ENCODE measurements at regions not wholly inside any gene's neighbourhood (a gene's known extent, or its start where the extent isn't known, plus 50 kb on each side); places are given as distances from the start of the nearest gene placed in this dataset.
"Not testable (repeated sequence)": the region's sequence is repeated elsewhere in the genome, so short reads cannot be mapped to it uniquely, and the experiment has no call there.

DNA sequence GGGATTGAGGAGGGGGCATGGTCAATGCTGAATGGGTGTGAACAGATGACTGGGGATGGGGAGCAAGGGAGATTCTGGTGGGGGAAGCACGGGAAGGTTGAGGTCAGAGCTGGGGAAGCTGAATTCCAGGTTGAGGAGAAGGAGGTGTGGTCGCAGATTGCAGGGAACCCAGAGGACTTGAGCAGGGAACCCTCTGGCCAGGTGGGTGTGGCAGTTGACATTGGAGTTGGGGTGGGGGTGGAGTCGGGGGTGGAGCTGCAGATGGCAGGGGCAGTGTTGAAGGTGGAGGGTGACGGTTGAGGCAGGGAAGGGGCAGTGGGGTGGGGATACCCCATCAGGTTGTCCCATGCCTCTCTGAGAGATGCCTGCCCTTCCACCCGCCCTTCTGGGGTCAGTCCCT, 94.7 kb downstream of the WTIP start:
- Histone ChIP-seq H3K4me3 (no peak overlapping the region), H3K27ac (replicated peaks) (no peak overlapping the region), H3K9me3 (replicated peaks) (peaks cover 7% of the 10 kb centered on the region), H3K27me3 (ENCODE audit: low read depth) (peaks cover 18% of the 10 kb centered on the region), H3K4me1 (peaks cover 7% of the 10 kb centered on the region), H3K36me3 (no peaks in the 10 kb centered on the region)
- DNase-seq = no peak
- TF ChIP-seq, protein P1, sequence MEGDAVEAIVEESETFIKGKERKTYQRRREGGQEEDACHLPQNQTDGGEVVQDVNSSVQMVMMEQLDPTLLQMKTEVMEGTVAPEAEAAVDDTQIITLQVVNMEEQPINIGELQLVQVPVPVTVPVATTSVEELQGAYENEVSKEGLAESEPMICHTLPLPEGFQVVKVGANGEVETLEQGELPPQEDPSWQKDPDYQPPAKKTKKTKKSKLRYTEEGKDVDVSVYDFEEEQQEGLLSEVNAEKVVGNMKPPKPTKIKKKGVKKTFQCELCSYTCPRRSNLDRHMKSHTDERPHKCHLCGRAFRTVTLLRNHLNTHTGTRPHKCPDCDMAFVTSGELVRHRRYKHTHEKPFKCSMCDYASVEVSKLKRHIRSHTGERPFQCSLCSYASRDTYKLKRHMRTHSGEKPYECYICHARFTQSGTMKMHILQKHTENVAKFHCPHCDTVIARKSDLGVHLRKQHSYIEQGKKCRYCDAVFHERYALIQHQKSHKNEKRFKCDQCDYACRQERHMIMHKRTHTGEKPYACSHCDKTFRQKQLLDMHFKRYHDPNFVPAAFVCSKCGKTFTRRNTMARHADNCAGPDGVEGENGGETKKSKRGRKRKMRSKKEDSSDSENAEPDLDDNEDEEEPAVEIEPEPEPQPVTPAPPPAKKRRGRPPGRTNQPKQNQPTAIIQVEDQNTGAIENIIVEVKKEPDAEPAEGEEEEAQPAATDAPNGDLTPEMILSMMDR (IDR thresholded peaks at IDR 0.05; ENCODE audit: borderline replicate concordance) = no peak
- intact Hi-C loops (cut with micrococcal nuclease) = no loop called here

DNA sequence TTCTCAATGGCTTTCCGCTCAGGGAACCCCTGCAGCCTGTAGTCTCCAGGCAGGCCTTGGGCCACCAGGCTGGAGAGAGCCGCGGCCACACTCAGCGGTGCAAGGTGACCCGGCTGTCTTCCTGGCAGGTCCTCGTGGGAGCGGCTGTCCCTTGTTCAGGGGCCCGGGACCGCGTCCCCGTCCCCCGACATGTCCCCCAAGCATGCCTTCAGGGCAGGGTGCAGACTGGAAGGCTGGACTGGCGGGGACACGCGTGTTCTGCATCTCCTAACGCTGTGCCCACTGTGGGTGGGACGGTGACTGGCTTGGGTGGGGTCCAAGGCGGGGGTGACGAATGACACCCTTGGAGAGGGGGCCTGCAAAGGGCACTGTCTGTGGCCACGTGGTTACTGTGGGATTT, 93.6 kb downstream of the WTIP start:
- TF ChIP-seq, protein P1 (IDR thresholded peaks at IDR 0.05; ENCODE audit: borderline replicate concordance) = no peak
- intact Hi-C loops (cut with micrococcal nuclease) = no loop called here
- no peak overlapping the region for H3K4me3 ChIP-seq
- DNase-seq = no peak
- no peak overlapping the region for H3K27ac ChIP-seq (replicated peaks)
- peaks cover 7% of the 10 kb centered on the region for H3K4me1 ChIP-seq
- H3K36me3 ChIP-seq = no peaks in the 10 kb centered on the region
- H3K9me3 ChIP-seq (replicated peaks) = peaks cover 17% of the 10 kb centered on the region
- peaks cover 18% of the 10 kb centered on the region for H3K27me3 ChIP-seq (ENCODE audit: low read depth)

DNA sequence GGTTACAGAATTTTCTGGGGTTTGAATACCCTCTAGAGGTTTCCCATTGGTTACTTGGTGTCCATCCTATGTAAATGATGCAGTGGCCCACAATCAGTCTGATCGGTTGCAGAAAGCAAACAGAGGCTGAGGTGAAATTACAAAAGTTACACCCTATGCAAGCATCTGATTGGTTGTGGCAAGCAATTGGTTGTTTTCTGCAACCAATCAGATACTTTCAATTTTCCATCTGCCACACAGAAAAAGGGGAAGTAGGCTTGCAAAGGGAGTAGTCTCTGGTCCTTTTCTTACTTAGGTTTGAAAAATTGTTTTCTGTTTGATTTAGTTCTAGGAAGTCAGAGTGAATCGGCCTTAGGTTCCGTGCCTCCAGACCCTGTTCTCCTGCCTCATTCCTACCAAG, 93.1 kb downstream of the WTIP start:
- TF ChIP-seq, protein P1 (IDR thresholded peaks at IDR 0.05; ENCODE audit: borderline replicate concordance) = no peak
- peaks cover 22% of the 10 kb centered on the region for H3K9me3 ChIP-seq (replicated peaks)
- intact Hi-C loops (cut with micrococcal nuclease) = no loop called here

GRCh38 chr19:34573226-34573864, 91.8 kb downstream of the WTIP start:
- H3K9me3 ChIP-seq (replicated peaks) = peaks cover 34% of the 10 kb centered on the region
- H3K27me3 ChIP-seq (ENCODE audit: low read depth) = peaks cover 9% of the 10 kb centered on the region
- H3K4me1 ChIP-seq = peaks cover 7% of the 10 kb centered on the region
- DNase-seq = no peak
- no peak overlapping the region for H3K27ac ChIP-seq (replicated peaks)
- TF ChIP-seq, protein P1 (IDR thresholded peaks at IDR 0.05; ENCODE audit: borderline replicate concordance) = no peak
- no peak overlapping the region for H3K4me3 ChIP-seq
- H3K36me3 ChIP-seq = no peaks in the 10 kb centered on the region
- intact Hi-C loops (cut with micrococcal nuclease) = no loop called here

More for the DNA sequence above, 93.1 kb downstream of the WTIP start:
- Histone ChIP-seq H3K4me1 (peaks cover 7% of the 10 kb centered on the region), H3K36me3 (no peaks in the 10 kb centered on the region), H3K4me3 (no peak overlapping the region), H3K27me3 (ENCODE audit: low read depth) (peaks cover 15% of the 10 kb centered on the region), H3K27ac (replicated peaks) (no peak overlapping the region)
- no peak for DNase-seq

DNA sequence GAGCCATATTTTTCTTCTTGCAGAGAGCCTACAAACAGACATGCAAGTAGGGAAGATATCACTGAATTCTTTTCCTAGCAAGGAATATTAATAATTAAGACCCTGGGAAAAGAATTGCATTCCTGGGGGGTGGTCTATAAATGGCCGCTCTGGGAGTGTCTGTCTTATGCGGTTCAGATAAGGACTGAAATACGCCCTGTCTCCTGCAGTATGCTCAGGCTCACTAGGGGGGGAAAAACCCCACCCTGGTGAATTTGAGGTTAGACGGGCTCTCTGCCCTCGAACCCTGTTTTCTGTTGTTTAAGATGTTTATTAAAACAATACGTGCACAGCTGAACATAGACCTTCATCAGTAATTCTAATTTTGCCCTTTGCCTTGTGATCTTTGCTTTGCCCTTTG, 88.6 kb downstream of the WTIP start:
- H3K36me3 ChIP-seq; H3K27me3 ChIP-seq (ENCODE audit: low read depth); DNase-seq; H3K4me3 ChIP-seq; H3K4me1 ChIP-seq; H3K27ac ChIP-seq (replicated peaks); intact Hi-C loops (cut with micrococcal nuclease): not testable (repeated sequence)
- H3K9me3 ChIP-seq (replicated peaks) = peaks cover 42% of the 10 kb centered on the region

GRCh38 chr19:34562344-34562743, 80.8 kb downstream of the WTIP start:
- intact Hi-C loops (cut with micrococcal nuclease); DNase-seq; H3K36me3 ChIP-seq; H3K27ac ChIP-seq (replicated peaks); H3K4me3 ChIP-seq; H3K4me1 ChIP-seq: not testable (repeated sequence)
- peaks cover 26% of the 10 kb centered on the region for H3K9me3 ChIP-seq (replicated peaks)
- peaks cover 19% of the 10 kb centered on the region for H3K27me3 ChIP-seq (ENCODE audit: low read depth)
